Endothelial cell of umbilical vein (primary cell): ENCODE measurements at regions not wholly inside any gene's neighbourhood (a gene's known extent, or its start where the extent isn't known, plus 50 kb on each side); places are given as distances from the start of the nearest gene placed in this dataset.

Experiments
- BruUV-seq: library from RNA; stranded (reverse); fragments of 400-500 nt; replicated peaks from 2 replicates; lab custom pipeline; 2021; lab: Mats Ljungman, UMichigan
- CTCF ChIA-PET: fragments of 300-600, 350-600 bp; sonication (Branson Sonifier 250); formaldehyde crosslinking; loops from one replicate; lab custom pipeline; 2021; ENCODE audit warnings: antibody characterized with exemption, inconsistent platforms; lab: Charles Lee
- POLR2A ChIA-PET: fragments of 300-600, 350-600 bp; sonication (Branson Sonifier 250); formaldehyde crosslinking; loops from one replicate; lab custom pipeline; 2021; ENCODE audit warnings: antibody characterized with exemption, inconsistent platforms; lab: Charles Lee
- DNase-seq: peaks from one replicate; pipeline ENCODE4 v3.0.0-alpha.2; 2011; ENCODE audit warnings: low read depth, low spot score
- FAIRE-seq: peaks from 2 replicates; lab custom pipeline; 2011; peaks lifted over from hg19 to GRCh38; lab: Jason Lieb, UNC
- H2AFZ ChIP-seq: 2 replicates; pipeline ENCODE4 v1.6.0; 2012; ENCODE audit warnings: low read depth, low read length, control low read depth, inconsistent platforms
- H3K27ac ChIP-seq: 2 replicates; pipeline ENCODE4 v1.5.1; 2011; ENCODE audit warnings: low read depth, mild to moderate bottlenecking, control low read depth, low read length, moderate library complexity; ENCODE audit not compliant: insufficient read depth
- H3K27me3 ChIP-seq, 2 experiments: 2 replicates each; pipeline versions ENCODE4 v1.6.0 to v1.6.1; 2011; ENCODE audit warnings: low read length in 2 of 2, mixed read lengths in 1 of 2; ENCODE audit not compliant: control insufficient read depth in 2 of 2, insufficient read depth in 2 of 2
- H3K36me3 ChIP-seq, 2 experiments: 2 replicates in 1 of 2; 3 replicates in 1 of 2; pipeline ENCODE4 v1.5.1; 2011; ENCODE audit warnings: low read length in 2 of 2, mild to moderate bottlenecking in 1 of 2, moderate library complexity in 1 of 2; ENCODE audit not compliant: control insufficient read depth in 2 of 2, insufficient read depth in 2 of 2; ENCODE audit errors: extremely low read depth in 1 of 2
- H3K4me1 ChIP-seq: 3 replicates; pipeline ENCODE4 v1.5.1; 2011; ENCODE audit warnings: mild to moderate bottlenecking, low read length; ENCODE audit not compliant: control insufficient read depth, insufficient read depth; ENCODE audit errors: extremely low read depth
- H3K4me2 ChIP-seq: 2 replicates; pipeline ENCODE4 v1.6.1; 2011; ENCODE audit warnings: low read length, control low read depth, mixed read lengths; ENCODE audit not compliant: insufficient read depth
- H3K4me3 ChIP-seq, 3 experiments: fragments of 200-600 bp in 1 of 3; sonication (generic), shearing (Covaris generic) in 1 of 3; replicated peaks in 1 of 3; 2 replicates each; pipeline ENCODE4 v1.5.1; 2011 to 2016; ENCODE audit warnings: control low read depth in 3 of 3, low read length in 3 of 3, mild to moderate bottlenecking in 2 of 3, inconsistent platforms in 1 of 3, low read depth in 1 of 3, moderate library complexity in 1 of 3; ENCODE audit not compliant: insufficient read depth in 1 of 3
- H3K79me2 ChIP-seq: 2 replicates; pipeline ENCODE4 v1.6.0; 2012; ENCODE audit warnings: low read length, inconsistent platforms; ENCODE audit not compliant: control insufficient read depth, insufficient read depth
- H3K9ac ChIP-seq: replicated peaks from 2 replicates; pipeline ENCODE3; 2011; ENCODE audit warnings: low read length, control low read depth; ENCODE audit not compliant: insufficient read depth; ENCODE audit errors: extremely low read depth
- H3K9me1 ChIP-seq: replicated peaks from 3 replicates; pipeline ENCODE4 v1.6.0; 2011; ENCODE audit warnings: mild to moderate bottlenecking, low read length; ENCODE audit not compliant: control insufficient read depth, insufficient read depth; ENCODE audit errors: extremely low read depth
- H3K9me3 ChIP-seq: replicated peaks from 2 replicates; pipeline ENCODE4 v1.5.1; 2012; ENCODE audit warnings: low read length, inconsistent platforms; ENCODE audit not compliant: control insufficient read depth, insufficient read depth
- H4K20me1 ChIP-seq: replicated peaks from 2 replicates; pipeline ENCODE3; 2011; ENCODE audit warnings: mild to moderate bottlenecking, low read length; ENCODE audit not compliant: control insufficient read depth, insufficient read depth; ENCODE audit errors: extremely low read depth
- CTCF ChIP-seq, 2 donors: IDR thresholded peaks; 1 replicate in 1 of 2; 2 replicates in 1 of 2; pipeline ENCODE4 v1.5.1; 2011; ENCODE audit warnings: low read length in 2 of 2, mild to moderate bottlenecking in 2 of 2, moderate library complexity in 2 of 2, control low read depth in 1 of 2, inconsistent platforms in 1 of 2, low read depth in 1 of 2; ENCODE audit not compliant: insufficient read depth in 1 of 2; ENCODE audit errors: extremely low read depth in 1 of 2
- EZH2 ChIP-seq: IDR thresholded peaks from 2 replicates; pipeline ENCODE4 v1.6.1; 2012; ENCODE audit warnings: borderline replicate concordance, low read depth, mild to moderate bottlenecking, moderate library complexity, low read length, inconsistent platforms; ENCODE audit not compliant: severe bottlenecking
- FOS ChIP-seq: IDR thresholded peaks from 2 replicates; pipeline ENCODE4 v1.6.1; 2011; ENCODE audit warnings: mild to moderate bottlenecking, low read length, moderate library complexity, borderline replicate concordance; ENCODE audit not compliant: insufficient read depth
- GATA2 ChIP-seq: IDR thresholded peaks from 2 replicates; pipeline ENCODE4 v1.7.0; 2011; ENCODE audit warnings: low read depth, mild to moderate bottlenecking, moderate library complexity, mixed read lengths, low read length; ENCODE audit not compliant: insufficient read length, insufficient read depth
- JUN ChIP-seq: IDR thresholded peaks from 2 replicates; pipeline ENCODE4 v1.6.1; 2011; ENCODE audit warnings: borderline replicate concordance, low read depth; ENCODE audit not compliant: insufficient read length, insufficient read depth
- MYC ChIP-seq: IDR thresholded peaks from one replicate; pipeline ENCODE4 v1.6.1; 2011; ENCODE audit warnings: mild to moderate bottlenecking, low read depth, low read length
- POLR2A ChIP-seq: IDR thresholded peaks from 2 replicates; pipeline ENCODE4 v1.6.1; 2012; ENCODE audit warnings: low read depth, mild to moderate bottlenecking, control low read depth, low read length
- POLR2AphosphoS5 ChIP-seq: IDR thresholded peaks from 2 replicates; pipeline ENCODE4 v1.6.1; 2012; ENCODE audit warnings: low read depth, mild to moderate bottlenecking, control low read depth, low read length, moderate library complexity; ENCODE audit not compliant: insufficient read depth
- dilution Hi-C: fragments of 300-500 bp; cut with MboI; formaldehyde crosslinking; loops from one replicate; pipeline ENCODE4 v1.15.0; 2019; ENCODE audit warnings: low sequenced_read_pairs; ENCODE audit not compliant: extremely low pct_ligation_motif_present
- intact Hi-C: fragments of 100-400 bp; cut with micrococcal nuclease; formaldehyde crosslinking; loops from one replicate; pipeline ENCODE4 v1.10.0; 2022
- TF ChIP-seq, protein P1 (sequence below): IDR thresholded peaks from 2 replicates; pipeline ENCODE4 v1.6.1; 2011; ENCODE audit not compliant: insufficient read depth, insufficient read length

- dilution Hi-C loops: no loop called here
- H4K20me1 ChIP-seq: no peaks in the 10 kb centered on the region
- FAIRE-seq (no peak), DNase-seq (no peak)
- TF ChIP-seq GATA2 (no peak), EZH2 (no peak), MYC (no peak), JUN (no peak)
- H3K79me2 ChIP-seq: no peaks in the 10 kb centered on the region
- H3K4me2 ChIP-seq: no peak overlapping the region
- no peaks in the 10 kb centered on the region for H3K27me3 ChIP-seq
- ChIA-PET CTCF (no interaction called here), POLR2A (no interaction called here)
- no peak overlapping the region for H3K27ac ChIP-seq
- no peaks in the 10 kb centered on the region for H3K36me3 ChIP-seq
- no peak overlapping the region for H3K9ac ChIP-seq
- no peaks in the 10 kb centered on the region for H3K9me3 ChIP-seq
- no TSS peak for BruUV-seq
- intact Hi-C loops: no loop called here
- no peak overlapping the region for H3K4me3 ChIP-seq
- no peak overlapping the region for H2AFZ ChIP-seq
- no peaks in the 10 kb centered on the region for H3K4me1 ChIP-seq
- H3K9me1 ChIP-seq: no peaks in the 10 kb centered on the region
These were observed 499.6 kb downstream of the PPARGC1A start for GRCh38 chr4:23390246-23390645.

DNA sequence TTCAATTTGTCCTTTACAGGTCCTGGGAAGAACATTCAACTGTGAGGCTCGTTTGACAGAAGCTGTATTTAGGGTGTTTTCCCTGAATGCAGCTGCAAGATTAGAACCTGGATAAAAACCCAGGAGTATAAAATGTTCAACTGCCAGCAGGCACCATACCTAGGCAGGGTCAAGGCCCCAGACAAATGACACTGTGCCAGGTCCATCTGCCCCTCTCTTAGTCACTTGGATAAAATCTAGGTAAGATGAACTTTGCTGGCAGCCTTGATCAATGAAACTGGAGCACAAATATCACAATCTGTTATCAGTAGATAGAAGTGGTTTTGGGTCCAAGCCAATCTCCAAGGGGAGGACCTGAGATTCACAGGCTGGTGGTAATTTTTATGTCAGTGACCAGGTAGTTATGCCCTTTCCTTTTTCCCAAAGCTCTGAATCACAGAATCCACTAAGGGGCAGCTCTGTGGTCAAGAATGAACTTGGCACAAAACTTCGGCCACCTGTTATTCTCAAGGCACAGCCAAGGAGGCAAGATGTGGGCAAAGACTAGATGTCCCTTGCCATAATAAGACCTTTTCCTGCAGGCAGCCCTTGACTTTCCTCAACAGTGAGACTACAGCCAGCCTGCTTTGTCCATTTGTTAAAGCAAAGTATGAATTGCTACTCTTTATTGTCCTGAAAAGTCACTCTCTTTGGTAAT is 501.0 kb downstream of the PPARGC1A start:
- intact Hi-C loops (no loop called here), dilution Hi-C loops (no loop called here)
- Histone ChIP-seq H2AFZ (no peak overlapping the region), H3K9ac (no peak overlapping the region), H3K27me3 (no peaks in the 10 kb centered on the region), H3K4me1 (no peaks in the 10 kb centered on the region), H3K9me3 (no peaks in the 10 kb centered on the region), H3K79me2 (no peaks in the 10 kb centered on the region), H4K20me1 (no peaks in the 10 kb centered on the region), H3K9me1 (no peaks in the 10 kb centered on the region), H3K4me3 (no peak overlapping the region), H3K27ac (no peak overlapping the region), H3K36me3 (no peaks in the 10 kb centered on the region), H3K4me2 (no peak overlapping the region)
- ChIA-PET POLR2A (no interaction called here), CTCF (no interaction called here)
- DNase-seq (no peak), FAIRE-seq (no peak)
- BruUV-seq: no TSS peak
- TF ChIP-seq POLR2AphosphoS5: no peak
- TF ChIP-seq, protein P1, sequence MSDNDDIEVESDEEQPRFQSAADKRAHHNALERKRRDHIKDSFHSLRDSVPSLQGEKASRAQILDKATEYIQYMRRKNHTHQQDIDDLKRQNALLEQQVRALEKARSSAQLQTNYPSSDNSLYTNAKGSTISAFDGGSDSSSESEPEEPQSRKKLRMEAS: no peak
- TF ChIP-seq FOS: no peak
- TF ChIP-seq MYC: no peak
- TF ChIP-seq POLR2A: no peak
- TF ChIP-seq EZH2: no peak
- TF ChIP-seq JUN: no peak
- TF ChIP-seq CTCF (IDR thresholded peaks at IDR 0.05; ENCODE audit: extremely low read depth in 1 of 2, insufficient read depth in 1 of 2, low read depth in 1 of 2, low read length in 2 of 2): no peak
- TF ChIP-seq GATA2: no peak
